ENCODE measurements at regions not wholly inside any gene's neighbourhood (a gene's known extent, or its start where the extent isn't known, plus 50 kb on each side); places are given as distances from the start of the nearest gene placed in this dataset.

- Histone ChIP-seq H3K36me3 (no peaks in the 10 kb centered on the region), H3K27ac (no peak overlapping the region), H3K9me3 (no peaks in the 10 kb centered on the region), H3K4me3 (no peak overlapping the region), H3K4me1 (no peaks in the 10 kb centered on the region), H3K27me3 (no peaks in the 10 kb centered on the region)
- DNase-seq (no peak), ATAC-seq (no peak), FAIRE-seq (no peak)
- TF ChIP-seq CTCF (IDR thresholded peaks at IDR 0.05), result no peak
- intact Hi-C loops (cut with DNase I), result no loop called here
- WGBS, 2 donors, result 71 to 75% methylated on average over 9 of the region's 9 CpGs
These were observed 955.0 kb downstream of the GATA3 start for GRCh38 chr10:9009505-9009904.

DNA sequence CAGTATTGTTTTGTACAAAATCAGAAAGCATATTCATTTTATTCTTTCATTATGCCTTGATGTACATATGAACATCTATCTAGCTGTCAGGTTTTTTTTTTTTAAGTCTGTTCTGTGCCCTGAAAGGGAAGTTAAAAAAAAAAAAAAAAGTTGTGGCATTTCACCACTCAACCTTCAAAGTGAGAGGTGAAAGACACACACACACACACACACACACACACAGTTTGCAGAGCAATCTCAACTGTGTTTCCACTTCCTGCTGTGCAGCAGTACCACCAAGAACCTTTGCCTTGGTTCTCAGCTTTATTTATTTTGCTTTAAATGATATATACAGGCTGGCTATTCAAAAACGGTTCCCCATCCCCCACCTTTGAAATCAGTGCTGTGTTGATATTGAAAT, 955.6 kb downstream of the GATA3 start:
- Histone ChIP-seq H3K9me3 (no peaks in the 10 kb centered on the region), H3K27me3 (no peaks in the 10 kb centered on the region), H3K27ac (no peak overlapping the region), H3K4me1 (no peaks in the 10 kb centered on the region), H3K4me3 (no peak overlapping the region), H3K36me3 (no peaks in the 10 kb centered on the region)
- WGBS, 2 donors, result 9 to 14% methylated on average over 1 of the region's 1 CpG
- intact Hi-C loops (cut with DNase I), result no loop called here
- ATAC-seq (no peak), DNase-seq (no peak), FAIRE-seq (no peak)
- TF ChIP-seq CTCF (IDR thresholded peaks at IDR 0.05), result no peak

- no peak overlapping the region for H3K4me3 ChIP-seq
- no peak for TF ChIP-seq CTCF (IDR thresholded peaks at IDR 0.05)
- no peak overlapping the region for H3K27ac ChIP-seq
- no peaks in the 10 kb centered on the region for H3K36me3 ChIP-seq
- no peak for FAIRE-seq
- H3K9me3 ChIP-seq, result no peaks in the 10 kb centered on the region
- H3K4me1 ChIP-seq, result no peaks in the 10 kb centered on the region
- intact Hi-C loops (cut with DNase I), result no loop called here
- ATAC-seq, result no peak
- no peaks in the 10 kb centered on the region for H3K27me3 ChIP-seq
- DNase-seq, result no peak
- WGBS, 2 donors, result 37 to 59% methylated on average over 5 of the region's 5 CpGs
These were observed 956.6 kb downstream of the GATA3 start for GRCh38 chr10:9010931-9011670.

DNA sequence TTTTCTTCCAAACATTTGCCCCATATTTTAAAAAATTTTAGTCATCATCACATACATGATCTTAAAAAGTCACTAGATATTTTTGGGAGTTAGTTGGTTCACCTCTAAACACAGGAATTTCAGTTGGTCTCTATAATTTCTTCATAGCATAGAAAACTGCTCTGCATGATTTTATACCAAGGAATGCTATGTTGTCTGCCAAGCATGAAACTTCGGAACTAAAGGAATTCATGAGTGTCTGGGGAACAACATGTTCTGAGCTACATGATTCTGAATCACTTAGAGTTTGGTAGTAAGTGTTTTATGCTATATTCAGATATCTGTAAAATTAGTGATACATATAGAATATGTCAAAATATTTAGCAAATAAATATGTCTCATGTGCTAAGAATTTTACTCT, 957.8 kb downstream of the GATA3 start:
- FAIRE-seq (no peak), ATAC-seq (no peak)
- 48 to 68% methylated on average over 1 of the region's 1 CpG for WGBS, 2 donors

More for the DNA sequence above, 957.8 kb downstream of the GATA3 start:
- DNase-seq, result no peak
- Histone ChIP-seq H3K4me1 (no peaks in the 10 kb centered on the region), H3K27me3 (no peaks in the 10 kb centered on the region), H3K27ac (no peak overlapping the region), H3K9me3 (no peaks in the 10 kb centered on the region), H3K36me3 (no peaks in the 10 kb centered on the region), H3K4me3 (no peak overlapping the region)
- intact Hi-C loops (cut with DNase I), result no loop called here
- no peak for TF ChIP-seq CTCF (IDR thresholded peaks at IDR 0.05)
